ENCODE measurements at regions not wholly inside any gene's neighbourhood (a gene's known extent, or its start where the extent isn't known, plus 50 kb on each side); places are given as distances from the start of the nearest gene placed in this dataset.

DNA sequence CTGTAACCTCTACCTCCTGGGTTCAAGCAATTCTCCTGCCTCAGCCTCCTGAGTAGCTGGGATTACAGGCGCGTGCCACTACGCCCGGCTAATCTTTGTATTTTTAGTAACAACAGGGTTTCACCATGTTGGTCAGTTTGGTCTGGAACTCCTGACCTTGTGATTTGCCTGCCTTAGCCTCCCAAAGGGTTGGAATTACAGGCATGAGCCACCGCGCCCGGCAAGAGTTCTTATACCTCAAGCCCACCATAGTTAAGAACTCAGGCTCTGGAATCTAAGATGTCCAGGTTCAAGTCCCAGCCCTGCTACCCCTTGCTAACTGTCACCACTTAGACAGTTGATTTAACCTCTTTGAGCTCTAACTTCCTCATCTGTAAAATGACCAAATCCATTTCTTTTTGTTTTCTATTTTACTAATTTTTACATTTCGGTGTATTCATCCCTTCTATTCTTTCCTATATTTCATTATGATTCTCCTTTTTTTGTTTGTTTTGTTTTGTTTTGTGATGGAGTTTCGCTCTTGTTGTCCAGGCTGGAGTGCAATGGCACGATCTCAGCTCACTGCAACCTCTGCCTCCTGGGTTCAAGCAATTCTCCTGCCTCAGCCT, 104.8 kb upstream of the ZNF217 start:
- DNase-seq (ENCODE audit: low read depth) = no peak
- in situ Hi-C loops (cut with HindIII; ENCODE audit: low sequenced_read_pairs) = no loop called here
- TF ChIP-seq, protein P1, sequence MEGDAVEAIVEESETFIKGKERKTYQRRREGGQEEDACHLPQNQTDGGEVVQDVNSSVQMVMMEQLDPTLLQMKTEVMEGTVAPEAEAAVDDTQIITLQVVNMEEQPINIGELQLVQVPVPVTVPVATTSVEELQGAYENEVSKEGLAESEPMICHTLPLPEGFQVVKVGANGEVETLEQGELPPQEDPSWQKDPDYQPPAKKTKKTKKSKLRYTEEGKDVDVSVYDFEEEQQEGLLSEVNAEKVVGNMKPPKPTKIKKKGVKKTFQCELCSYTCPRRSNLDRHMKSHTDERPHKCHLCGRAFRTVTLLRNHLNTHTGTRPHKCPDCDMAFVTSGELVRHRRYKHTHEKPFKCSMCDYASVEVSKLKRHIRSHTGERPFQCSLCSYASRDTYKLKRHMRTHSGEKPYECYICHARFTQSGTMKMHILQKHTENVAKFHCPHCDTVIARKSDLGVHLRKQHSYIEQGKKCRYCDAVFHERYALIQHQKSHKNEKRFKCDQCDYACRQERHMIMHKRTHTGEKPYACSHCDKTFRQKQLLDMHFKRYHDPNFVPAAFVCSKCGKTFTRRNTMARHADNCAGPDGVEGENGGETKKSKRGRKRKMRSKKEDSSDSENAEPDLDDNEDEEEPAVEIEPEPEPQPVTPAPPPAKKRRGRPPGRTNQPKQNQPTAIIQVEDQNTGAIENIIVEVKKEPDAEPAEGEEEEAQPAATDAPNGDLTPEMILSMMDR (IDR thresholded peaks at IDR 0.05; ENCODE audit: low read depth, low read length, missing control alignments) = no peak
- no peak overlapping the region for H3K4me3 ChIP-seq (ENCODE audit: low read depth, low read length)

DNA sequence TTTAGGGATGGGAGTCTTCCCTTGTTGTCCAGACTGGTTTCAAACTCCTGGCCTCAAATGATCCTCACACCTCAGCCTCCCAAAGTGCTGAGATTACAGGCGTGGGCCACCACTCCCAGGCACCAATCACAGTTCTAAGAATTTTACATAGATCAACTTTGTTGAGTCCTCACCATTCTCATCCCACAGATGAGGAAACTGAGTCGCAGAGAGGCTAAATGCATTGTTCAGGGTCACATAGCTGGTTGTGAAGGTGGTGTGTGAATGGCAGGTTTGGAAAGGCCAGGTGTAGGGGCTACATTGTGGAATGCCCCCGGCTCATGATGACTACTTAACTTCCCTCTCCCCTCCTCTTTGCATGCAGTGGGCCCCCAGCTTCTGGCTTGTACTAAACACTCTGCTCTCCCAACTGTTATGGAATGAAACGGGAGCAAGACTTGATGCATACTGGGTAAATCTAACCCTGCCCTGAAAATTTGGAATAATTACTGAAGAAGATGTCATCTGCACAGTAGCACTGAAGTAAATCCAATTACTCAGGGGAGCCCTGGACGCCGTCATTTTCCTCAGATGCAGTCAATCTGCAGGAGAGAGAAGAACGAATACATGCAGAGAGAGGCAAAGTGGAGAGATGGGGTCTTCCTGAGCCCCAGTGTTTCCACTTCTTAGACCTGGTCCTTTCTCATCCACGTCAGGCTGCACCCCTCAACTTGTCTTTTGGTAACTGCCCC, 102.3 kb upstream of the ZNF217 start:
- H3K4me3 ChIP-seq (ENCODE audit: low read depth, low read length) = no peak overlapping the region
- TF ChIP-seq, protein P1 (IDR thresholded peaks at IDR 0.05; ENCODE audit: low read depth, low read length, missing control alignments) = no peak
- DNase-seq (ENCODE audit: low read depth) = no peak
- in situ Hi-C loops (cut with HindIII; ENCODE audit: low sequenced_read_pairs) = no loop called here

DNA sequence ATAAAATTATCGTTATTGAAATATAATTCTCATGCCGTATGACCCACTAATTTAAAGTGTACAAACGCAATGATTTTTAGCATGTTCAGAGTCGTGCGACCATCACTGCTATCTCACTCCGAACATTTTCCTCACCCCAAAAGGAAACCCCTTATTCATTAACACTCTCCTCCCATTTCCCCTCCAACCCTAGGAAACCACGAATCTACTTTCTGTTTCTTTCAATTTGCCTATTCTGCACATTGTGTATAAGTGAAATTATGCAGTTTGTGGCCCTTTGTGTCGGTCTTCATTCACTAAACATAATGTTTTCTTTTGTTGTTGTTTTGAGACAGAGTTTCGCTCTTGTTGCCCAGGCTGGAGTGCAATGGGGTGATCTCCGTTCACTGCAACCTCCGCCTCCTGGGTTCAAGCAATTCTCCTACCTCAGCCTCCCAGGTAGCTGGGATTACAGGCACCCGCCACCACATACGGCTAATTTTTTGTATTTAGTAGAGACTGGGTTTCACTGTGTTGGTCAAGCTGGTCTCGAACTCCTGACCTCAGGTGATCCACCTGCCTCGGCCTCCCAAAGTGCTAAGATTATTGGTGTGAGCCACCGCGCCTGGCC, 99.7 kb upstream of the ZNF217 start:
- DNase-seq (ENCODE audit: low read depth) = no peak
- no peak overlapping the region for H3K4me3 ChIP-seq (ENCODE audit: low read depth, low read length)
- TF ChIP-seq, protein P1 (IDR thresholded peaks at IDR 0.05; ENCODE audit: low read depth, low read length, missing control alignments) = no peak
- in situ Hi-C loops (cut with HindIII; ENCODE audit: low sequenced_read_pairs) = loop anchor here (5.0 kb wide), 1 partner anchor 59 kb away; no protein-coding TSS in a partner anchor

DNA sequence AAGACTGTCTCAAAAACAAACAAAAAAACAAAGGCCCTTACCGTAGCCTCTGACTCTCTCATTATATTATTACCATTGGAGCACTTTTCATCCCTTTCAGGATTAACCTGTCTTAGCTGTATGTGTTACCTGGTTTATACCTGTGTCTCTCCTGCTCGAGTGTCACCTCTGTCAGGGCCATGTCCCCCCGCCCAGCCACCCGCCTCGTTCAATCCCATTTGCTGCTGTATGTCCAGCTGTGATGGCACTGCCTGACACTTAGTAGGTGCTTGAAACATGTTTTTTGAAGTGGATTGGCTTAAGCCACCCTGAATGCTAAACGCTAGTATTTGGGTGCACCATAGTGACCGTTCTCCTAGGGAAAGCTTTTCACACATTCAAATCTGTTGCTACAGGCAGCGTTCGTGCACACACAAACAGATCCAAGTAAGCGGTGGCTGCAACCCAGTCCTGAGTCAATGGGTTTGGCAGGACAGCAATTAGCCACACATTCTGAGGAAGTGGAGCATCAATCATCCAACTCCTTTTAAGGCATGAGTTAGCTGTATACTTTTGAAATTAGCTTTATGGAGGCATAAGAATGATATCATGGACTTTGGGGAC, 98.9 kb upstream of the ZNF217 start:
- TF ChIP-seq, protein P1 (IDR thresholded peaks at IDR 0.05; ENCODE audit: low read depth, low read length, missing control alignments) = no peak
- H3K4me3 ChIP-seq (ENCODE audit: low read depth, low read length) = no peak overlapping the region
- DNase-seq (ENCODE audit: low read depth) = peak; percentile 90
- in situ Hi-C loops (cut with HindIII; ENCODE audit: low sequenced_read_pairs) = loop anchor here (5.0 kb wide), 1 partner anchor 60 kb away; no protein-coding TSS in a partner anchor

DNA sequence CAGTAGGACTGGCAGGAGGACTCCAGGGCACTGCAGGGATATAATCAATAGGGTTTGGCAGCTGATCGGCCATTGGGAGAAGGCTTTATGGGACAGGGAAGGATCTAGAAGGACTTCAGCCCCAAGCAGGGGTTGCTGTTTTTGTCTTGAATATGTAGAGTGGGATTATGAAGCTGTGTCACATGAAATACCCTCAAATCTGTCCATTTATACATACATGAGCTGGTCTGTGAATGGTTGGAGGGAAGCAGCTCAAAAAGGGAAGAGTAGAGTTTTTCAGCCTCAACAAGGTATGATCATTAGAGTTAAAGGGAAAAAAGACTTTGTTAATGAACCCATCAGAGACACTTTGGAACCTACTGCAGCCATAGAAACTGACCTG, 98.2 kb upstream of the ZNF217 start:
- DNase-seq (ENCODE audit: low read depth) = no peak
- H3K4me3 ChIP-seq (ENCODE audit: low read depth, low read length) = no peak overlapping the region
- in situ Hi-C loops (cut with HindIII; ENCODE audit: low sequenced_read_pairs) = loop anchor here (5.0 kb wide), 1 partner anchor 60 kb away; no protein-coding TSS in a partner anchor
- TF ChIP-seq, protein P1 (IDR thresholded peaks at IDR 0.05; ENCODE audit: low read depth, low read length, missing control alignments) = no peak

DNA sequence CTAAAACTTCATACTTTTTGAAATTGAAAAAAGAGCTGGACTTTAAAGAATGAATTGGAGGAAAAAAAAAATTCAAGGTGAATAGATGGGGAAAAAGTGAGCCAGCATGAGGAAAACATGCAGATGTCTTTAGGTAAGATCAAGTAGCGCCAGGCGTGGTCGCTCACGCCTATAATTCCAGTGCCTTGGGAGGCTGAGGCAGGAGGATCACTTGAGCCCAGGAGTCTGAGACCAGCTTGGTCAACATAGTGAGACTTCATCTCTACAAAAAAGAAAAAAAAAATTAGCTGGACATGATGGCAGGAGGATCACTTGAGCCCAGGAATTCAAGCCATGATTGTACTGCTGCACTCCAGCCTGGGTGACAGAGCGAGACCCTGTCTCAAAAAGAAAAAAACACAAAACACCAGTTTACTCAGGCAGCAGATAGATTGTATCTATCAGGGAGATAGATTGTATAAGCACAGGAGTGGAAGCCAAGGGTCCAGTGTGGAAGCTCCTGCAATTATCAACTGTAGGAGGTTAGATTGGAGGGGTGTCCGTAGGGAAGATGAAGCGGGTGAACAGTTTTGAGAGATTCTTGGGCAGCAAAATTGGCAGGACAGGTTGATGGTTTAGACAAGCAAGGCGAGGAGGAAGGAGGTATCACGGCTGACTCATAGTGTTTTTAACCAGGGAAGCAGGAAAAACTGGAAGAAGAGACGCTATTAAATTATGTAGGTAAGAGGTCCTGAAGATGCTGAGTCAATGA, 97.6 kb upstream of the ZNF217 start:
- DNase-seq (ENCODE audit: low read depth) = no peak
- no peak overlapping the region for H3K4me3 ChIP-seq (ENCODE audit: low read depth, low read length)
- TF ChIP-seq, protein P1 (IDR thresholded peaks at IDR 0.05; ENCODE audit: low read depth, low read length, missing control alignments) = no peak
- in situ Hi-C loops (cut with HindIII; ENCODE audit: low sequenced_read_pairs) = loop anchor here (5.0 kb wide), 1 partner anchor 61 kb away; no protein-coding TSS in a partner anchor

Data from astrocyte of the cerebellum (primary cell).